A549 (cell line): ENCODE measurements at regions not wholly inside any gene's neighbourhood (a gene's known extent, or its start where the extent isn't known, plus 50 kb on each side); places are given as distances from the start of the nearest gene placed in this dataset.
"Not testable (repeated sequence)": the region's sequence is repeated elsewhere in the genome, so short reads cannot be mapped to it uniquely, and the experiment has no call there.

Source experiments
- ATAC-seq, 2 experiments: fragments of 200-7000 bp in 1 of 2; fragments of >200 bp in 1 of 2; cut with Nextera tagmentation in 1 of 2; cut with Tn5 transposase in 1 of 2; 3 replicates each; pipeline versions ENCODE4 v1.8.0 to v1.9.1; 2018 to 2020; ENCODE audit warnings: mild to moderate bottlenecking in 1 of 2, moderate library complexity in 1 of 2
- CTCF ChIA-PET: fragments of 300-600 bp; sonication (Branson Sonifier 250); formaldehyde crosslinking; extraction: SDS; loops from one replicate; lab custom pipeline; 2021; ENCODE audit warnings: antibody characterized with exemption, inconsistent platforms; lab: Yijun Ruan, JAX
- POLR2A ChIA-PET: fragments of 350-600 bp; formaldehyde crosslinking; extraction: SDS; loops from one replicate; lab custom pipeline; 2021; ENCODE audit warnings: antibody characterized with exemption, inconsistent platforms; lab: Yijun Ruan, JAX
- DNase-seq, 2 experiments: peaks; one replicate each; pipeline versions ENCODE4 v3.0.0 to v3.0.0-alpha.2; 2011 to 2016; ENCODE audit warnings: low read depth in 1 of 2, low spot score in 1 of 2
- FAIRE-seq: peaks from 2 replicates; lab custom pipeline; 2011; peaks lifted over from hg19 to GRCh38; lab: Jason Lieb, UNC
- H3K27ac ChIP-seq, 2 experiments: fragments of >200 bp; sonication (Bioruptor Twin); formaldehyde crosslinking; 3 replicates each; pipeline ENCODE4 v1.5.1; 2016 to 2017
- H3K4me1 ChIP-seq: fragments of >200 bp; sonication (Bioruptor Twin); formaldehyde crosslinking; 3 replicates; pipeline ENCODE4 v1.6.1; 2016
- H3K4me2 ChIP-seq: fragments of >200 bp; sonication (Bioruptor Twin); formaldehyde crosslinking; 3 replicates; pipeline ENCODE4 v1.6.1; 2016
- H3K4me3 ChIP-seq: fragments of >200 bp; sonication (Bioruptor Twin); formaldehyde crosslinking; 3 replicates; pipeline ENCODE4 v1.5.1; 2016
- H3K9me3 ChIP-seq: fragments of >200 bp; sonication (Bioruptor Twin); formaldehyde crosslinking; 3 replicates; pipeline ENCODE4 v1.6.1; 2016
- BHLHE40 ChIP-seq: IDR thresholded peaks from 2 replicates; pipeline ENCODE4 v1.6.1; 2012; ENCODE audit warnings: low read depth, low read length, inconsistent platforms
- CHD2 ChIP-seq: fragments of 150-350 bp; IDR thresholded peaks from 2 replicates; pipeline ENCODE4 v1.6.1; 2014; ENCODE audit warnings: low read length; ENCODE audit not compliant: partially characterized antibody
- CTCF ChIP-seq: fragments of >200 bp; sonication (Bioruptor Twin); formaldehyde crosslinking; IDR thresholded peaks from 3 replicates; pipeline ENCODE4 v1.5.1; 2016
- EHMT2 ChIP-seq: fragments of 200-600 bp; sonication (generic); IDR thresholded peaks from 2 replicates; pipeline ENCODE4 v1.6.1; 2016; ENCODE audit warnings: antibody characterized with exemption, low read depth, mild to moderate bottlenecking, moderate library complexity
- EP300 ChIP-seq, 2 experiments: fragments of >200 bp; sonication (Bioruptor Twin); formaldehyde crosslinking; IDR thresholded peaks; 2 replicates in 1 of 2; 3 replicates in 1 of 2; pipeline ENCODE4 v1.6.1; 2016 to 2017
- FOSB ChIP-seq: fragments of 250-450 bp; sonication (Bioruptor Pico); IDR thresholded peaks from 2 replicates; pipeline ENCODE4 v1.5.0; 2020; ENCODE audit warnings: mild to moderate bottlenecking, moderate library complexity
- FOXS1 ChIP-seq: fragments of 250-450 bp; sonication (Bioruptor Pico); IDR thresholded peaks from 2 replicates; pipeline ENCODE4 v1.5.0; 2020; ENCODE audit warnings: mild to moderate bottlenecking, moderate library complexity
- HES2 ChIP-seq: fragments of >200 bp; sonication (Bioruptor Twin); formaldehyde crosslinking; IDR thresholded peaks from 2 replicates; pipeline ENCODE4 v1.6.1; 2016
- HEYL ChIP-seq: fragments of 250-450 bp; sonication (Bioruptor Pico); IDR thresholded peaks from 2 replicates; pipeline ENCODE4 v1.8.0; 2021; ENCODE audit warnings: mild to moderate bottlenecking, moderate library complexity
- JUN ChIP-seq, 2 experiments: fragments of >200 bp; sonication (Bioruptor Twin); formaldehyde crosslinking; IDR thresholded peaks; 2 replicates in 1 of 2; 3 replicates in 1 of 2; pipeline ENCODE4 v1.6.1; 2016 to 2017
- JUNB ChIP-seq: fragments of >200 bp; sonication (Bioruptor Twin); formaldehyde crosslinking; IDR thresholded peaks from 2 replicates; pipeline ENCODE4 v1.6.1; 2016
- MAFK ChIP-seq: fragments of 450-650 bp; IDR thresholded peaks from 2 replicates; pipeline ENCODE4 v1.6.1; 2014; ENCODE audit not compliant: partially characterized antibody
- MAX ChIP-seq: IDR thresholded peaks from 2 replicates; pipeline ENCODE4 v1.6.1; 2012
- NR3C1 ChIP-seq: fragments of >200 bp; sonication (Bioruptor Twin); formaldehyde crosslinking; IDR thresholded peaks from 3 replicates; pipeline ENCODE4 v1.6.1; 2017
- POLR2A ChIP-seq: IDR thresholded peaks from 2 replicates; pipeline ENCODE4 v1.6.1; 2012; ENCODE audit warnings: mild to moderate bottlenecking, low read length
- RAD21 ChIP-seq, 2 experiments: fragments of >200 bp in 1 of 2; sonication (Bioruptor Twin) in 1 of 2; formaldehyde crosslinking in 1 of 2; IDR thresholded peaks in 1 of 2; conservative IDR thresholded peaks in 1 of 2; 2 replicates in 1 of 2; 3 replicates in 1 of 2; pipeline ENCODE4 v1.6.1; 2012 to 2018; ENCODE audit warnings: inconsistent platforms in 1 of 2
- RARB ChIP-seq: fragments of 250-450 bp; sonication (Bioruptor Pico); IDR thresholded peaks from 2 replicates; pipeline ENCODE4 v1.8.0; 2021; ENCODE audit warnings: mild to moderate bottlenecking, moderate library complexity
- RNF2 ChIP-seq: fragments of 200-600 bp; sonication (generic); IDR thresholded peaks from 2 replicates; pipeline ENCODE4 v1.6.1; 2016; ENCODE audit warnings: low read depth, mild to moderate bottlenecking, antibody characterized with exemption, moderate library complexity, borderline replicate concordance
- SMC3 ChIP-seq: fragments of >200 bp; sonication (Bioruptor Twin); formaldehyde crosslinking; IDR thresholded peaks from 3 replicates; pipeline ENCODE4 v1.6.1; 2018; ENCODE audit warnings: inconsistent platforms
- SREBF2 ChIP-seq: fragments of 450-650 bp; IDR thresholded peaks from 2 replicates; pipeline ENCODE4 v1.6.1; 2014; ENCODE audit warnings: mild to moderate bottlenecking, moderate library complexity
- ZNF302 ChIP-seq: fragments of 250-450 bp; sonication (Bioruptor Pico); IDR thresholded peaks from 2 replicates; pipeline ENCODE4 v1.9.0; 2021; ENCODE audit warnings: inconsistent platforms, mild to moderate bottlenecking, moderate library complexity
- WGBS: methylation state at CpG from one replicate; pipeline ENCODE4 v1.1.6; 2017; ENCODE audit errors: missing lambda C conversion rate; 5-methylcytosine and 5-hydroxymethylcytosine counted together
- TF ChIP-seq, protein P1 (sequence below): fragments of >200 bp; sonication (Bioruptor Twin); formaldehyde crosslinking; IDR thresholded peaks from 3 replicates; pipeline ENCODE4 v1.6.1; 2016
- TF ChIP-seq, protein P2 (sequence below): fragments of 250-450 bp; sonication (Bioruptor Pico); IDR thresholded peaks from 2 replicates; pipeline ENCODE4 v1.5.0; 2020; ENCODE audit warnings: low read depth, mild to moderate bottlenecking, moderate library complexity

DNA sequence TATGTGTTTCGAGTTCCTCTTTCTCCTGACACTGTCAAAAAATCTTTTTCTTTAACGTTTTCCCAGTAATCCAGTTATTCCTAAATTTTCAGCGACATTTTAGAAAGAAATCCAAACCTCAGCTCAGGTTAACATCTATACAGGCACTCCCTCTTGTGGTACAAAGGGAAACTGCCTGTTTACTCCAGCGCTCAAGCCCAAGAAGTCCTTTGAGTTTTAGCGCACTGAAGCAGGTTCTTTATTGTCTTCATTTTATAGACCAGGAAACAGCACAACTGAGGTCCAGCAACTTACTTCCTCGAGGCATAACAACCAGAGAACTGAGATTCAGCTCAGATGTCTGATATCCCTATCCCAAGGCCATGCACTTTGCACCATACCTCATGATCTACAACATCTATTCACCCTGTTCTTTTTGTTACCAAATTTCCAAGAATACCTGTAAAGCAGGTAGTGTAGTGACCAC, 287.2 kb upstream of the MKLN1 start:
- Histone ChIP-seq H3K4me3 (no peak overlapping the region), H3K9me3 (peaks cover 2% of the 10 kb centered on the region; the same call in 1 of the 3 replicates), H3K27ac (peak overlapping the region; percentile 15 to 47; a peak in 1 of 6 replicates), H3K4me1 (peaks cover 38% of the 10 kb centered on the region), H3K4me2 (peak overlapping the region; percentile 41; the same call in 2 of the 3 replicates)
- WGBS: 6% methylated on average over 6 of the region's 6 CpGs
- peak; percentile 58 to 79 for DNase-seq
- ChIA-PET POLR2A (interaction anchor here (0.6 to 1.2 kb wide), 2 partner anchors 63 to 143 kb away, joined by 4 to 6 read pairs; no protein-coding TSS in a partner anchor), CTCF (interaction anchor here (0.6 to 6.0 kb wide), 57 partner anchors 10 to 472 kb away, joined by 3 to 71 read pairs (median 4); no protein-coding TSS in a partner anchor)
- no peak for TF ChIP-seq POLR2A
- peak; percentile 89 to 91 for TF ChIP-seq RAD21 (conservative IDR thresholded peaks at IDR 0.05 in 1 of 2, IDR thresholded peaks at IDR 0.05 in 1 of 2)
- no peak for TF ChIP-seq EP300 (IDR thresholded peaks at IDR 0.05)
- no peak for TF ChIP-seq JUNB
- peak; percentile 92 for TF ChIP-seq CTCF
- TF ChIP-seq SMC3: peak; percentile 79
- peak; percentile 82 to 83 for ATAC-seq
- FAIRE-seq: peak; percentile 93

DNA sequence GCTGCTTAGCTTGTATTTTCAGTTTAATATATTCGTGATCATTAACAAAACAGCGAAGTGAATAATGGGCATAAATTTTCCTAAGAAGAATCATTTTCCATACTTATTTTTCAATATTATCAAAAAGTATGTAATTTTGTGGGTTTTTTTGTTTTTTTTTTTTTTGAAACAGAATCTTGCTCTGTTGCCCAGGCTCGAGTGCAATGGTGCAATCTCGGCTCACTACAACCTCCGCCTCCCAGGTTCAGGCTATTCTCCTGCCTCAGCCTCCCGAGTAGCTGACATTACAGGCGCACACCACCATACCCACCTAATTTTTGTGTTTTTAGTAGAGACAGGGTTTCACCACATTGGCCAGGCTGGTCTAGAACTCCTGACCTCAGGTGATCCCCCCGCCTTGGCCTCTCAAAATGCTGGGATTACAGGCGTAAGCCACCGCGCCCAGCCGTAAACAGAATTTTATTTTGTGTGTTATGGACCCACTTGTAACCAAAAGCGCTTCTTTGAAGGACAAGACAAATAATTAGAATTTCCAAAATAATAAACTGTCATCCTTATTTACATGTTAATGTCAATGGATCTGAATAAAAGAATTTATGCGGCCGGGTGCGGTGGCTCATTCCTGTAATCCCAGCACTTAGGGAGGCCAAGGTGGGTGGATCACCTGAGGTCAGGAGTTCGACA, 286.5 kb upstream of the MKLN1 start:
- H3K4me1 ChIP-seq: peaks cover 38% of the 10 kb centered on the region
- WGBS: 93% methylated on average over 17 of the region's 17 CpGs
- POLR2A ChIA-PET: interaction anchor here (1.2 kb wide), 1 partner anchor 144 kb away, joined by 6 read pairs; no protein-coding TSS in a partner anchor
- not testable (repeated sequence) for H3K9me3 ChIP-seq, H3K27ac ChIP-seq, ATAC-seq, H3K4me3 ChIP-seq, DNase-seq, FAIRE-seq
- H3K4me2 ChIP-seq: peak overlapping the region; percentile 41; the same call in 1 of the 3 replicates
- CTCF ChIA-PET: interaction anchor here (0.7 to 6.0 kb wide), 45 partner anchors 11 to 384 kb away, joined by 3 to 71 read pairs (median 5); no protein-coding TSS in a partner anchor

DNA sequence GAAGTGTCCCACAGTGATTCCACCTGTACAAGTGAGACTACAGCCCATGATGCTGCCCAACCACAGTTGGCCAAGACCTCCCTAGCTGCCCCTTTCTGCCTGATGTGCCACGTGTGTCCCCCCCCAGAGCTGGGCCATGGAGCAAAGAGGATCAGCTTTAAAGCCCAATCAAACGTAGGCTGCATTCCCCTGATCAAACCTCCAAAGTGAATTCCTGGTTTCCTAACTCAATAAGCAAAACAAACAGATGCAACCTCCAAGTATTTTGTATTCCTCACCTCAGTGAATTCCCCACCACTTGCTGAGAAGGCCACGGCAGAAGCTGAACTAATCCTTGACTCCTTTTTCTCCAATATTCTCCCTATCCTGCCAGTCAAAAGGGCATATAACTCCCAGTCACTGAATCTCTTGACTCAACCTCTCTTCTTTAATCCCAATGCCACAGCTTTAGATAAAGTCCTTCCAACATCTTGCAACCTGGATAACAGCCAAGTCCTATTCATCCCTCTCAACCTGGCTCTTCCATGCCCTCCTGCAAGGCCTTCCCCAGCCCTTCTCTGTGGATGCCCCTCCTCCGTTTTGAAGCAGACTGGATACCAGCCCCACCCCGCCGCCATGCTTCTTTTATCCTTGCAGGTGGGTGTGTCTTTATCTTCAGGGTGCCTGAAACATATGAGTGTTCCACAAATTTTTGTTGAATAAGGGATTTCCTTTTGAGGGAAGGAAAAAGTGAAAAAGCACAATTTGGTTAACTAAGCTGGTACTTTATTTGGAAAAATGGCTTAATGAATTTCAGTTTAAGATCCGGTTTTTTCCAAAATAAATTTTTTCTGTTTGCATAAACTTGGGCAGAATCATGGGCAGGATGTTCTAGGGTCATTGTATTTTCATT, 285.2 kb upstream of the MKLN1 start:
- Histone ChIP-seq H3K27ac (no peak overlapping the region), H3K4me2 (no peak overlapping the region), H3K4me1 (peaks cover 38% of the 10 kb centered on the region), H3K9me3 (peaks cover 5% of the 10 kb centered on the region; the same call in 2 of the 3 replicates), H3K4me3 (no peak overlapping the region)
- ChIA-PET CTCF (interaction anchor here (1.1 to 6.0 kb wide), 5 partner anchors 10 to 147 kb away, joined by 3 to 71 read pairs (median 5); no protein-coding TSS in a partner anchor), POLR2A (no interaction called here)
- FAIRE-seq (no peak), ATAC-seq (no peak), DNase-seq (no peak)
- TF ChIP-seq MAFK (peak; percentile 45), HEYL (no peak)
- WGBS: 70% methylated on average over 7 of the region's 7 CpGs

- no peak overlapping the region for H3K27ac ChIP-seq
- FAIRE-seq (no peak), ATAC-seq (no peak), DNase-seq (no peak)
- peaks cover 5% of the 10 kb centered on the region; the same call in 2 of the 3 replicates for H3K9me3 ChIP-seq
- H3K4me1 ChIP-seq: peaks cover 25% of the 10 kb centered on the region; the same call in 2 of the 3 replicates
- no peak overlapping the region for H3K4me2 ChIP-seq
- no peak overlapping the region for H3K4me3 ChIP-seq
- CTCF ChIA-PET: interaction anchor here (1.1 to 1.6 kb wide), 3 partner anchors 63 to 149 kb away, joined by 3 to 8 read pairs (median 5); no protein-coding TSS in a partner anchor
- 96% methylated on average over 1 of the region's 1 CpG for WGBS
- POLR2A ChIA-PET: interaction anchor here (0.6 kb wide), 1 partner anchor 9 kb away, joined by 3 read pairs; no protein-coding TSS in a partner anchor
- no peak for TF ChIP-seq ZNF302 (CRISPR knock-in tag)
- no peak for TF ChIP-seq MAX
- no peak for TF ChIP-seq NR3C1
- TF ChIP-seq CHD2: no peak
- TF ChIP-seq, protein P1, sequence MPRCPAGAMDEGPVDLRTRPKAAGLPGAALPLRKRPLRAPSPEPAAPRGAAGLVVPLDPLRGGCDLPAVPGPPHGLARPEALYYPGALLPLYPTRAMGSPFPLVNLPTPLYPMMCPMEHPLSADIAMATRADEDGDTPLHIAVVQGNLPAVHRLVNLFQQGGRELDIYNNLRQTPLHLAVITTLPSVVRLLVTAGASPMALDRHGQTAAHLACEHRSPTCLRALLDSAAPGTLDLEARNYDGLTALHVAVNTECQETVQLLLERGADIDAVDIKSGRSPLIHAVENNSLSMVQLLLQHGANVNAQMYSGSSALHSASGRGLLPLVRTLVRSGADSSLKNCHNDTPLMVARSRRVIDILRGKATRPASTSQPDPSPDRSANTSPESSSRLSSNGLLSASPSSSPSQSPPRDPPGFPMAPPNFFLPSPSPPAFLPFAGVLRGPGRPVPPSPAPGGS: no peak
- no peak for TF ChIP-seq HEYL
- no peak for TF ChIP-seq BHLHE40
- TF ChIP-seq FOXS1: no peak
- no peak for TF ChIP-seq SREBF2
- TF ChIP-seq RNF2: no peak
- no peak for TF ChIP-seq MAFK
- TF ChIP-seq HES2: no peak
- TF ChIP-seq EHMT2: no peak
- TF ChIP-seq, protein P2, sequence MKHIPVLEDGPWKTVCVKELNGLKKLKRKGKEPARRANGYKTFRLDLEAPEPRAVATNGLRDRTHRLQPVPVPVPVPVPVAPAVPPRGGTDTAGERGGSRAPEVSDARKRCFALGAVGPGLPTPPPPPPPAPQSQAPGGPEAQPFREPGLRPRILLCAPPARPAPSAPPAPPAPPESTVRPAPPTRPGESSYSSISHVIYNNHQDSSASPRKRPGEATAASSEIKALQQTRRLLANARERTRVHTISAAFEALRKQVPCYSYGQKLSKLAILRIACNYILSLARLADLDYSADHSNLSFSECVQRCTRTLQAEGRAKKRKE (CRISPR knock-in tag): no peak
- TF ChIP-seq FOSB (CRISPR knock-in tag): no peak
- no peak for TF ChIP-seq JUN (IDR thresholded peaks at IDR 0.05)
- no peak for TF ChIP-seq RARB
Observed at GRCh38 chr7:131045526-131045925, 282.1 kb upstream of the MKLN1 start.
